ENCODE measurements at regions not wholly inside any gene's neighbourhood (a gene's known extent, or its start where the extent isn't known, plus 50 kb on each side); places are given as distances from the start of the nearest gene placed in this dataset.

- POLR2A ChIA-PET (ENCODE audit: low non-redundant PET): no interaction called here
- no peak for TF ChIP-seq CTCF (conservative IDR thresholded peaks at IDR 0.05; ENCODE audit: low read depth)
- CTCF ChIA-PET: no interaction called here
- no peak overlapping the region for H3K27ac ChIP-seq
- no peak for DNase-seq (ENCODE audit: low spot score)
Measured at GRCh38 chr14:37948266-37948665, 259.4 kb upstream of the SSTR1 start.

GRCh38 chr14:37968664-37969240 lies 239.0 kb upstream of the SSTR1 start:
- no peak for DNase-seq (ENCODE audit: low spot score)
- no peak for TF ChIP-seq CTCF (conservative IDR thresholded peaks at IDR 0.05; ENCODE audit: low read depth)
- ChIA-PET POLR2A (ENCODE audit: low non-redundant PET) (no interaction called here), CTCF (interaction anchor here (0.7 kb wide), 1 partner anchor 613 kb away, joined by 4 read pairs; no protein-coding TSS in a partner anchor)
- no peak overlapping the region for H3K27ac ChIP-seq

- POLR2A ChIA-PET (ENCODE audit: low non-redundant PET): no interaction called here
- CTCF ChIA-PET: interaction anchor here (0.7 kb wide), 1 partner anchor 41 kb away, joined by 3 read pairs; no protein-coding TSS in a partner anchor
Measured at GRCh38 chr14:37969511-37969979, 238.2 kb upstream of the SSTR1 start.

GRCh38 chr14:37970696-37971095 lies 237.0 kb upstream of the SSTR1 start:
- TF ChIP-seq CTCF (conservative IDR thresholded peaks at IDR 0.05; ENCODE audit: low read depth): no peak

More at GRCh38 chr14:37969511-37969979, 238.2 kb upstream of the SSTR1 start:
- no peak for DNase-seq (ENCODE audit: low spot score)
- no peak for TF ChIP-seq CTCF (conservative IDR thresholded peaks at IDR 0.05; ENCODE audit: low read depth)
- H3K27ac ChIP-seq: no peak overlapping the region

GRCh38 chr14:37972941-37973887 lies 234.5 kb upstream of the SSTR1 start:
- ChIA-PET CTCF (no interaction called here), POLR2A (ENCODE audit: low non-redundant PET) (no interaction called here)
- no peak overlapping the region for H3K27ac ChIP-seq
- no peak for TF ChIP-seq CTCF (conservative IDR thresholded peaks at IDR 0.05; ENCODE audit: low read depth)
- DNase-seq (ENCODE audit: low spot score): no peak

More at GRCh38 chr14:37970696-37971095, 237.0 kb upstream of the SSTR1 start:
- ChIA-PET CTCF (no interaction called here), POLR2A (ENCODE audit: low non-redundant PET) (interaction anchor here (0.5 kb wide), 1 partner anchor 810 kb away, joined by 3 read pairs; no protein-coding TSS in a partner anchor)
- no peak for DNase-seq (ENCODE audit: low spot score)
- H3K27ac ChIP-seq: no peak overlapping the region

- CTCF ChIA-PET: no interaction called here
- no peak for TF ChIP-seq CTCF (conservative IDR thresholded peaks at IDR 0.05; ENCODE audit: low read depth)
- H3K27ac ChIP-seq: no peak overlapping the region
- POLR2A ChIA-PET (ENCODE audit: low non-redundant PET): no interaction called here
- no peak for DNase-seq (ENCODE audit: low spot score)
Measured at GRCh38 chr14:37974421-37974820, 233.3 kb upstream of the SSTR1 start.

All from RWPE1 (cell line).